Colonic mucosa (tissue), 4 donors: ENCODE measurements at regions not wholly inside any gene's neighbourhood (a gene's known extent, or its start where the extent isn't known, plus 50 kb on each side); places are given as distances from the start of the nearest gene placed in this dataset.

Experiments
- DNase-seq: peaks from one replicate; pipeline ENCODE4 v3.0.0-alpha.2; 2020
- H3K27ac ChIP-seq: fragments of 200-600 bp; one replicate; pipeline ENCODE4 v1.8.0; 2021
- H3K27me3 ChIP-seq: fragments of 200-600 bp; one replicate; pipeline ENCODE4 v1.8.0; 2021
- H3K36me3 ChIP-seq: fragments of 200-600 bp; one replicate; pipeline ENCODE4 v1.8.0; 2021
- H3K4me1 ChIP-seq: fragments of 200-600 bp; one replicate; pipeline ENCODE4 v1.8.0; 2021; ENCODE audit warnings: mild to moderate bottlenecking
- H3K4me3 ChIP-seq: fragments of 200-600 bp; one replicate; pipeline ENCODE4 v1.8.0; 2021
- H3K9ac ChIP-seq, 2 donors: one replicate each; pipeline ENCODE4 v1.7.0; 2013; ENCODE audit warnings: control low read depth in 2 of 2, low read depth in 2 of 2, low read length in 2 of 2
- H3K9me3 ChIP-seq: fragments of 200-600 bp; one replicate; pipeline ENCODE4 v1.8.0; 2021
- intact Hi-C: fragments of 100-400 bp; cut with DNase I; formaldehyde crosslinking; loops from one replicate; pipeline ENCODE4 v1.14.1; 2022
- TF ChIP-seq, protein P1 (sequence below): fragments of 200-600 bp; IDR thresholded peaks from one replicate; pipeline ENCODE4 v1.8.0; 2022; ENCODE audit warnings: antibody characterized with exemption, mild to moderate bottlenecking
- donor health status: healthy.
- donor health status: DM: no; HTN: no; CAD: no.
- donor health status: DM: no; HTN: no; CAD: no.

DNA sequence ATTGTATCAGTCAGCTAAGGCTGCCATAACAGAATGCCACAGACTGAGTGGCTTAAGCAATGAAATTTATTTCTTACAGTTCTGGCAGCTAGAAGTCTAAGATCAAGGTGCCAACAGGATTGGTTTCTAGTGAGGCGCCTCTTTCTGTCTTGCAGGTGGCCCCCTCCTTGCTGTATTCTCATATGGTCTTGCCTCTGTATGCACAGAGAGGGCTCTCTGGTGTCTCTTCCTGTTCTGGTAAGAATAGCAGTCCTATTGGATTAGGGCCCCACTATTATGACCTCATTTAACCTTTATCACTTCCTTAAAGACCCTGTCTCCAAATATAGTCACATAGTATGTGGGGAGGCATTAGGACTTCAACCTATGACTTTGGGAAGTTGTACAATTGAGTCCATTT is 253.9 kb downstream of the EDEM1 start:
- H3K9me3 ChIP-seq = no peaks in the 10 kb centered on the region
- TF ChIP-seq, protein P1, sequence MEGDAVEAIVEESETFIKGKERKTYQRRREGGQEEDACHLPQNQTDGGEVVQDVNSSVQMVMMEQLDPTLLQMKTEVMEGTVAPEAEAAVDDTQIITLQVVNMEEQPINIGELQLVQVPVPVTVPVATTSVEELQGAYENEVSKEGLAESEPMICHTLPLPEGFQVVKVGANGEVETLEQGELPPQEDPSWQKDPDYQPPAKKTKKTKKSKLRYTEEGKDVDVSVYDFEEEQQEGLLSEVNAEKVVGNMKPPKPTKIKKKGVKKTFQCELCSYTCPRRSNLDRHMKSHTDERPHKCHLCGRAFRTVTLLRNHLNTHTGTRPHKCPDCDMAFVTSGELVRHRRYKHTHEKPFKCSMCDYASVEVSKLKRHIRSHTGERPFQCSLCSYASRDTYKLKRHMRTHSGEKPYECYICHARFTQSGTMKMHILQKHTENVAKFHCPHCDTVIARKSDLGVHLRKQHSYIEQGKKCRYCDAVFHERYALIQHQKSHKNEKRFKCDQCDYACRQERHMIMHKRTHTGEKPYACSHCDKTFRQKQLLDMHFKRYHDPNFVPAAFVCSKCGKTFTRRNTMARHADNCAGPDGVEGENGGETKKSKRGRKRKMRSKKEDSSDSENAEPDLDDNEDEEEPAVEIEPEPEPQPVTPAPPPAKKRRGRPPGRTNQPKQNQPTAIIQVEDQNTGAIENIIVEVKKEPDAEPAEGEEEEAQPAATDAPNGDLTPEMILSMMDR = no peak
- no peak overlapping the region for H3K9ac ChIP-seq
- intact Hi-C loops = no loop called here
- no peak overlapping the region for H3K27ac ChIP-seq
- no peaks in the 10 kb centered on the region for H3K36me3 ChIP-seq
- no peak overlapping the region for H3K4me3 ChIP-seq
- DNase-seq = no peak
- H3K27me3 ChIP-seq = no peaks in the 10 kb centered on the region
- no peaks in the 10 kb centered on the region for H3K4me1 ChIP-seq

DNA sequence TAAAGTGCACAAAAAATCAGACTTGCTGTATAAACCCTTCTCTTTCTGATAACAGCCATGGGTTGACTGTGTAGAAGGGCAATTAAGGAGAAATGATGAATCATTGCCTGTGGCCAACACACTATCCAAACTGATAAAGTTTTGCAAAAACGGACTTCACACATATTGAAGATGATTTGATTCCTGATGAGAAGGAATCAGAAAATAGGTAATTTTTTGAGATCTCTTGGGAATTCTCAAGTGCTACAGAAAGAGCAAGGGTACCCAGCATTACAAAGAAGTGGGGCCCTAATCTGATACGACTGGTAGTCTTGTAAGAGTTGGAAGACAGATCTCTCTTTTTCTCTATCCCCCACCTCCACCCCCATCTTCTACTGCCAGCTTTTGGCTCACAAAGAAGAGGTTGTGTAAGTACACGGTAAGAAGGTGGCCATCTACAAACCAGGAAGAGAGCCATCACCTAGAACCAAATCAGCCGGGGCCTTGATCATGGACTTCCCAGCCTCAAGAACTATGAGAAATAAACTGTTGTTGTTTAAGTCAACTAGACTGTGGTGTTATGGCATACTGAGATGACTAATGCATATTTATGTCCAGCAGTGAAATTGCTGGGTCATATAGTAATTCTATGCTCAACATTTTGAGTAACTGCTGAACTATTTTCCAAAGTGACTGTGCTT is 254.7 kb downstream of the EDEM1 start:
- Histone ChIP-seq H3K4me3 (no peak overlapping the region), H3K27me3 (no peaks in the 10 kb centered on the region), H3K4me1 (no peaks in the 10 kb centered on the region), H3K36me3 (no peaks in the 10 kb centered on the region), H3K9me3 (no peaks in the 10 kb centered on the region), H3K9ac (no peak overlapping the region), H3K27ac (no peak overlapping the region)
- no peak for DNase-seq
- intact Hi-C loops = no loop called here
- TF ChIP-seq, protein P1 = no peak

GRCh38 chr3:5442786-5443138 is 255.3 kb downstream of the EDEM1 start:
- no peaks in the 10 kb centered on the region for H3K9me3 ChIP-seq
- no peak overlapping the region for H3K9ac ChIP-seq
- no peaks in the 10 kb centered on the region for H3K4me1 ChIP-seq
- TF ChIP-seq, protein P1 = no peak
- H3K27me3 ChIP-seq = no peaks in the 10 kb centered on the region
- DNase-seq = no peak
- H3K36me3 ChIP-seq = no peaks in the 10 kb centered on the region
- no peak overlapping the region for H3K4me3 ChIP-seq
- intact Hi-C loops = no loop called here
- no peak overlapping the region for H3K27ac ChIP-seq

- no peak overlapping the region for H3K27ac ChIP-seq
- H3K4me3 ChIP-seq = no peak overlapping the region
- DNase-seq = no peak
- no peaks in the 10 kb centered on the region for H3K4me1 ChIP-seq
- H3K27me3 ChIP-seq = no peaks in the 10 kb centered on the region
- TF ChIP-seq, protein P1 = no peak
- no peaks in the 10 kb centered on the region for H3K9me3 ChIP-seq
- H3K9ac ChIP-seq = no peak overlapping the region
- H3K36me3 ChIP-seq = no peaks in the 10 kb centered on the region
- intact Hi-C loops = no loop called here
These were observed 256.7 kb downstream of the EDEM1 start for GRCh38 chr3:5444253-5444652.

DNA sequence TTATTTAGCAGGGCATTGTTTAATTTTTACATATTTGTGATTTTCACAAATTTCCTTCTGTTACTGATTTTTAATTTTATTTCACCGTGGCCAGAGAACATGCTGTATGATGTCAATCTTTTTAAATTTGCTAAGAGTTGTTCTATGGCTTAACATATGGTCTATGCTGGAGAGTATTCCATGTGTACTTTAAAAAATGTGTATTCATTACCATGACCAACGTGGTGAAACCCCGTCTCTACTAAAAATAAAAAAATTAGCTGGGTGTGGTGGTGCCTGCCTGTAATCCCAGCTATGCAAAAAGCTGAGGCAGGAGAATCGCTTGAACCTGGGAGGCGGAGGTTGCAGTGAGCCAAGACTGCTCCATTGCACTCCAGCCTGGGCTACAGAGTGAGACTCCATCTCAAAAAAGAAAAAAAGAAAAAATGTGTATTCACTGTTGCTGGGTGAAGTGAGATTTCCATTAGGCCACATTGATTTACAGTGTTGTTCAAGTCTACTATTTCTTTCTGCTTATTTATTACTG is 258.2 kb downstream of the EDEM1 start:
- H3K36me3 ChIP-seq = no peaks in the 10 kb centered on the region
- TF ChIP-seq, protein P1 = no peak
- no peaks in the 10 kb centered on the region for H3K9me3 ChIP-seq
- no peaks in the 10 kb centered on the region for H3K27me3 ChIP-seq
- H3K27ac ChIP-seq = no peak overlapping the region
- H3K4me1 ChIP-seq = no peaks in the 10 kb centered on the region
- DNase-seq = no peak
- intact Hi-C loops = no loop called here
- H3K9ac ChIP-seq = no peak overlapping the region
- no peak overlapping the region for H3K4me3 ChIP-seq
